CD4-positive, alpha-beta T cell treated with Interleukin-1 beta for 1 hour (primary cell): ENCODE measurements at regions not wholly inside any gene's neighbourhood (a gene's known extent, or its start where the extent isn't known, plus 50 kb on each side); places are given as distances from the start of the nearest gene placed in this dataset.
"Not testable (repeated sequence)": the region's sequence is repeated elsewhere in the genome, so short reads cannot be mapped to it uniquely, and the experiment has no call there.

Experiments
- DNase-seq, 2 donors: peaks; one replicate each; pipeline ENCODE4 v3.0.0-alpha.2; 2020 to 2022

- DNase-seq, result no peak
Observed at GRCh38 chr12:127161466-127161865, 1105.5 kb upstream of the TMEM132C start.

- no peak for DNase-seq
Observed at GRCh38 chr12:127162307-127162706, 1104.7 kb upstream of the TMEM132C start.

GRCh38 chr12:127162902-127163301 is 1104.1 kb upstream of the TMEM132C start:
- peak; percentile 45 to 52 for DNase-seq

GRCh38 chr12:127165567-127166392 is 1101.2 kb upstream of the TMEM132C start:
- peak; percentile 78 to 86 for DNase-seq

- no peak for DNase-seq
Observed at GRCh38 chr12:127169321-127170181, 1097.4 kb upstream of the TMEM132C start.

GRCh38 chr12:127170226-127171180 is 1096.5 kb upstream of the TMEM132C start:
- no peak for DNase-seq

- no peak for DNase-seq
Observed at GRCh38 chr12:127172861-127173260, 1094.1 kb upstream of the TMEM132C start.

GRCh38 chr12:127173971-127174370 is 1093.0 kb upstream of the TMEM132C start:
- not testable (repeated sequence) for DNase-seq

- no peak for DNase-seq
Observed at GRCh38 chr12:127174881-127175280, 1092.1 kb upstream of the TMEM132C start.

GRCh38 chr12:127175361-127175760 is 1091.6 kb upstream of the TMEM132C start:
- DNase-seq, result no peak

GRCh38 chr12:127176804-127177203 is 1090.2 kb upstream of the TMEM132C start:
- no peak for DNase-seq

GRCh38 chr12:127178052-127178451 is 1088.9 kb upstream of the TMEM132C start:
- no peak for DNase-seq

GRCh38 chr12:127178463-127178862 is 1088.5 kb upstream of the TMEM132C start:
- DNase-seq, result no peak

- no peak for DNase-seq
Observed at GRCh38 chr12:127179176-127179575, 1087.8 kb upstream of the TMEM132C start.

- no peak for DNase-seq
Observed at GRCh38 chr12:127182018-127182417, 1085.0 kb upstream of the TMEM132C start.

- DNase-seq, result no peak
Observed at GRCh38 chr12:127189992-127190391, 1077.0 kb upstream of the TMEM132C start.

GRCh38 chr12:127191129-127191528 is 1075.8 kb upstream of the TMEM132C start:
- DNase-seq, result no peak

GRCh38 chr12:127192391-127192790 is 1074.6 kb upstream of the TMEM132C start:
- no peak for DNase-seq

GRCh38 chr12:127193341-127193740 is 1073.6 kb upstream of the TMEM132C start:
- no peak for DNase-seq

- DNase-seq, result no peak
Observed at GRCh38 chr12:127194176-127194575, 1072.8 kb upstream of the TMEM132C start.

- no peak for DNase-seq
Observed at GRCh38 chr12:127205781-127206555, 1061.0 kb upstream of the TMEM132C start.

- no peak for DNase-seq
Observed at GRCh38 chr12:127209318-127209717, 1057.7 kb upstream of the TMEM132C start.
